Loucy (cell line): ENCODE measurements at regions not wholly inside any gene's neighbourhood (a gene's known extent, or its start where the extent isn't known, plus 50 kb on each side); places are given as distances from the start of the nearest gene placed in this dataset.

Experiments
- H2AFZ ChIP-seq: fragments of 200-600 bp; sonication (generic); 2 replicates; pipeline ENCODE4 v1.6.0; 2016; ENCODE audit warnings: antibody characterized with exemption, mild to moderate bottlenecking, low read length, moderate library complexity
- H3F3A ChIP-seq: fragments of 200-600 bp; 2 replicates; pipeline ENCODE4 v1.6.0; 2016; ENCODE audit warnings: antibody characterized with exemption, low read depth, mild to moderate bottlenecking
- H3K27me3 ChIP-seq: fragments of 200-600 bp; sonication (generic); 2 replicates; pipeline ENCODE4 v1.6.1; 2014; ENCODE audit warnings: low read length, mild to moderate bottlenecking; ENCODE audit not compliant: insufficient read depth, poor library complexity, severe bottlenecking
- H3K36me3 ChIP-seq: fragments of 200-600 bp; sonication (generic); 2 replicates; pipeline ENCODE4 v1.6.1; 2016; ENCODE audit warnings: low read length; ENCODE audit not compliant: insufficient read depth
- H3K4me1 ChIP-seq: fragments of 200-600 bp; sonication (generic); 2 replicates; pipeline ENCODE4 v1.5.1; 2014; ENCODE audit warnings: low read length, mild to moderate bottlenecking; ENCODE audit not compliant: insufficient read depth, poor library complexity, severe bottlenecking
- H3K4me2 ChIP-seq: fragments of 200-600 bp; sonication (generic); 2 replicates; pipeline ENCODE4 v1.6.0; 2014; ENCODE audit warnings: antibody characterized with exemption, low read length, low read depth, mild to moderate bottlenecking; ENCODE audit not compliant: poor library complexity, severe bottlenecking
- H3K4me3 ChIP-seq: fragments of 200-600 bp; sonication (generic); 2 replicates; pipeline ENCODE4 v1.5.1; 2014; ENCODE audit warnings: low read length, mild to moderate bottlenecking, mixed read lengths; ENCODE audit not compliant: poor library complexity, severe bottlenecking
- H3K79me2 ChIP-seq: fragments of 200-600 bp; sonication (generic); 2 replicates; pipeline ENCODE4 v1.6.1; 2014; ENCODE audit warnings: low read length; ENCODE audit not compliant: insufficient read depth
- H3K9ac ChIP-seq: fragments of 200-600 bp; sonication (generic); 2 replicates; pipeline ENCODE4 v1.6.0; 2014; ENCODE audit warnings: mild to moderate bottlenecking, low read depth, low read length, moderate library complexity; ENCODE audit not compliant: poor library complexity, severe bottlenecking
- H3K9me2 ChIP-seq: fragments of 200-600 bp; sonication (generic); replicated peaks from 2 replicates; pipeline ENCODE4 v1.6.1; 2016; ENCODE audit warnings: low read depth, low read length, mixed read lengths
- H3K9me3 ChIP-seq: fragments of 200-600 bp; sonication (generic); 2 replicates; pipeline ENCODE4 v1.6.1; 2014; ENCODE audit warnings: mild to moderate bottlenecking, antibody characterized with exemption, low read length, low read depth; ENCODE audit not compliant: insufficient read depth
- H4K20me1 ChIP-seq: fragments of 200-600 bp; sonication (generic); 2 replicates; pipeline ENCODE4 v1.6.0; 2014; ENCODE audit warnings: antibody characterized with exemption, low read length, mild to moderate bottlenecking; ENCODE audit not compliant: insufficient read depth, poor library complexity, severe bottlenecking
- CTCF ChIP-seq: fragments of 200-600 bp; sonication (generic); conservative IDR thresholded peaks from 2 replicates; pipeline ENCODE4 v1.5.1; 2014; ENCODE audit warnings: mild to moderate bottlenecking, antibody characterized with exemption, low read length
- EZH2phosphoT487 ChIP-seq: fragments of 200-600 bp; IDR thresholded peaks from 2 replicates; pipeline ENCODE4 v1.6.1; 2018; ENCODE audit warnings: antibody characterized with exemption, mild to moderate bottlenecking, moderate library complexity, borderline replicate concordance

GRCh38 chr1:166017395-166017794 is 149.4 kb downstream of the FAM78B start:
- no peak overlapping the region for H3K4me2 ChIP-seq
- no peaks in the 10 kb centered on the region for H3K9me3 ChIP-seq
- H4K20me1 ChIP-seq, result no peaks in the 10 kb centered on the region
- TF ChIP-seq CTCF, result peak; percentile 55
- TF ChIP-seq EZH2phosphoT487, result no peak
- no peak overlapping the region for H3K9ac ChIP-seq
- no peaks in the 10 kb centered on the region for H3K79me2 ChIP-seq
- H3K27me3 ChIP-seq, result no peaks in the 10 kb centered on the region
- no peaks in the 10 kb centered on the region for H3K36me3 ChIP-seq
- H2AFZ ChIP-seq, result no peak overlapping the region
- H3K9me2 ChIP-seq, result no peaks in the 10 kb centered on the region
- H3K4me1 ChIP-seq, result no peaks in the 10 kb centered on the region
- H3F3A ChIP-seq, result no peaks in the 10 kb centered on the region
- no peak overlapping the region for H3K4me3 ChIP-seq
